KG1 (cell line): ENCODE measurements at regions not wholly inside any gene's neighbourhood (a gene's known extent, or its start where the extent isn't known, plus 50 kb on each side); places are given as distances from the start of the nearest gene placed in this dataset.

Source experiments
- DNase-seq: peaks from one replicate; lab custom pipeline; 2025; lab: John Stamatoyannopoulos, UW

GRCh38 chr5:73291873-73292272, 118.9 kb downstream of the TMEM174 start:
- no peak for DNase-seq

- DNase-seq: no peak
Measured at GRCh38 chr5:73290242-73290641, 117.2 kb downstream of the TMEM174 start.

GRCh38 chr5:73288803-73289720, 116.1 kb downstream of the TMEM174 start:
- no peak for DNase-seq

GRCh38 chr5:73286896-73287295, 113.9 kb downstream of the TMEM174 start:
- no peak for DNase-seq

GRCh38 chr5:73284985-73285384, 112.0 kb downstream of the TMEM174 start:
- DNase-seq: no peak

GRCh38 chr5:73284220-73284795, 111.3 kb downstream of the TMEM174 start:
- no peak for DNase-seq

- no peak for DNase-seq
Measured at GRCh38 chr5:73282923-73283322, 109.9 kb downstream of the TMEM174 start.

- no peak for DNase-seq
Measured at GRCh38 chr5:73282383-73282782, 109.4 kb downstream of the TMEM174 start.

GRCh38 chr5:73280821-73281746, 108.1 kb downstream of the TMEM174 start:
- no peak for DNase-seq

- no peak for DNase-seq
Measured at GRCh38 chr5:73280386-73280785, 107.4 kb downstream of the TMEM174 start.

- DNase-seq: no peak
Measured at GRCh38 chr5:73279805-73280204, 106.8 kb downstream of the TMEM174 start.

- no peak for DNase-seq
Measured at GRCh38 chr5:73278693-73279092, 105.7 kb downstream of the TMEM174 start.

- no peak for DNase-seq
Measured at GRCh38 chr5:73274881-73275663, 102.1 kb downstream of the TMEM174 start.

- no peak for DNase-seq
Measured at GRCh38 chr5:73274121-73274520, 101.1 kb downstream of the TMEM174 start.

- DNase-seq: no peak
Measured at GRCh38 chr5:73273379-73274050, 100.5 kb downstream of the TMEM174 start.

- no peak for DNase-seq
Measured at GRCh38 chr5:73272351-73272750, 99.4 kb downstream of the TMEM174 start.

- DNase-seq: no peak
Measured at GRCh38 chr5:73268826-73269225, 95.8 kb downstream of the TMEM174 start.

GRCh38 chr5:73267766-73268435, 94.9 kb downstream of the TMEM174 start:
- no peak for DNase-seq

- DNase-seq: no peak
Measured at GRCh38 chr5:73266925-73267765, 94.2 kb downstream of the TMEM174 start.
